ENCODE measurements at regions not wholly inside any gene's neighbourhood (a gene's known extent, or its start where the extent isn't known, plus 50 kb on each side); places are given as distances from the start of the nearest gene placed in this dataset.

DNA sequence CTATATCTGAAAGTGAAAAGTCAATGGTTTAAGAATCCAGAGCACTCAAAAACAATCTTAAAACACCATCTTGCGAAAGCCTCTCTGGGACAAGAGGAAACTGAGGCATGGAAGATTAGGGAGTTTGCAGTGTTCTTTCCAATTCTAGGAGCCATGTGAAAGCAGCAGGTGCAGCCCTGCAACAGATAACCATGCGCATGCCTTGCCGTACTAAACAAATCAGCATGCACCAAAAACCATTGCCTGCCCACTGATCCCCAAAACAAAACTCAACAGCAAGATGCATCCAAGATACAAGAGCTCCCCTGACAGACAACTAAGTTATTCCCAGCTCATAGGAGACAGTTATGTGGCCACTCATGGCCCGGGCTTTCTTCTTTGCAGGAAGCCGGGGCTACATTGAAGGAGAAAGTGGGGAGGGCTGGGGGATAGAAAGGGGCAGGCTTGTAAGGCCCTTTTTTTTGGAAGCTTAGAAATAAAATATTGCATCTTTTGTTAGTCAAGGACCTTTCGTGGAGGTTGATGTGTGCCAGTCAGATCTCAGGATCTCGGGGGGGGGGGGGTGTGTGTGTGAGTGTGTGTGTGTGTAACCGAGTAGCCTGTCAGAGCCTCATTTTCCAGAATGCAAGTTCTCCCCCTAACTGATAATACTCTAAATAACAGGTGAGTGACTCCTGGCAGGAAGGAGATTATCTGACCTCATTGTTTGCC lies 178.4 kb downstream of the MBOAT1 start:
- Histone ChIP-seq H3K9me3 (ENCODE audit: control insufficient read depth, low read length) (no peaks in the 10 kb centered on the region), H3K4me1 (ENCODE audit: control insufficient read depth, insufficient read depth, low read length, poor library complexity, severe bottlenecking) (no peaks in the 10 kb centered on the region), H3K27ac (ENCODE audit: insufficient read depth, low read length, poor library complexity, severe bottlenecking) (no peak overlapping the region), H3K27me3 (replicated peaks; ENCODE audit: control insufficient read depth, insufficient read depth, low read length, poor library complexity, severe bottlenecking) (peaks cover 4% of the 10 kb centered on the region), H3K4me3 (ENCODE audit: insufficient read depth, low read depth, low read length, poor library complexity, severe bottlenecking) (no peak overlapping the region), H3K36me3 (ENCODE audit: control insufficient read depth, insufficient read depth, low read length) (no peaks in the 10 kb centered on the region)
- DNase-seq = no peak

GRCh38 chr6:20034408-20034769 lies 177.9 kb downstream of the MBOAT1 start:
- Histone ChIP-seq H3K27me3 (replicated peaks; ENCODE audit: control insufficient read depth, insufficient read depth, low read length, poor library complexity, severe bottlenecking) (peaks cover 4% of the 10 kb centered on the region), H3K9me3 (ENCODE audit: control insufficient read depth, low read length) (no peaks in the 10 kb centered on the region), H3K4me3 (ENCODE audit: insufficient read depth, low read depth, low read length, poor library complexity, severe bottlenecking) (no peak overlapping the region), H3K27ac (ENCODE audit: insufficient read depth, low read length, poor library complexity, severe bottlenecking) (no peak overlapping the region), H3K4me1 (ENCODE audit: control insufficient read depth, insufficient read depth, low read length, poor library complexity, severe bottlenecking) (no peaks in the 10 kb centered on the region), H3K36me3 (ENCODE audit: control insufficient read depth, insufficient read depth, low read length) (no peaks in the 10 kb centered on the region)
- DNase-seq = no peak

DNA sequence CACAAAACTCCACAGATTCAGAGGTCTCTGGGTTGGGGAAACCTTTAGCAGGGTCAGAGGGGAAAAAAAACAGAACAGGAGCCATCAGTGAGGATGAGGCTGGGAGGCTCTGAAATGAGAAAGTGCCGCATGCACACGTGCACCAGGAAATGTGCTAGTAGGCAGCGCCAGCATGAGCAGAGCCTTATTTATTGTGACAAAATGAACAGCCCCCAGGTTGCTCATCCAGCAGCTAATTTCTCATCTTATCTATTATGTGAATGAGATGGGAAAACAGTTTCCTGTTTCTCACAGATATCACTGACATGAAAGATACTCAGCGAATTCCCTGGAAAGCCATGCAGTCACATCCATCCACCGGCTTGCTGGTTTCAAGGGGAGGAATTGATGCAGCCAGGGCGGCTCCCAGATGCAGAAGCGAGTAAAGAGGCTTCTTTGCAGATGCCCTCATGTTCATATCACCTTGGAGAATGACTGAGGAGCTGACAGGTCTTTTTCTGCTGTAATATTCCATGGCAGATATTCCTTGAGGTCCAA lies 176.1 kb downstream of the MBOAT1 start:
- Histone ChIP-seq H3K4me1 (ENCODE audit: control insufficient read depth, insufficient read depth, low read length, poor library complexity, severe bottlenecking) (no peaks in the 10 kb centered on the region), H3K4me3 (ENCODE audit: insufficient read depth, low read depth, low read length, poor library complexity, severe bottlenecking) (no peak overlapping the region), H3K36me3 (ENCODE audit: control insufficient read depth, insufficient read depth, low read length) (no peaks in the 10 kb centered on the region), H3K27ac (ENCODE audit: insufficient read depth, low read length, poor library complexity, severe bottlenecking) (no peak overlapping the region), H3K9me3 (ENCODE audit: control insufficient read depth, low read length) (no peaks in the 10 kb centered on the region), H3K27me3 (replicated peaks; ENCODE audit: control insufficient read depth, insufficient read depth, low read length, poor library complexity, severe bottlenecking) (no peaks in the 10 kb centered on the region)
- DNase-seq = no peak

DNA sequence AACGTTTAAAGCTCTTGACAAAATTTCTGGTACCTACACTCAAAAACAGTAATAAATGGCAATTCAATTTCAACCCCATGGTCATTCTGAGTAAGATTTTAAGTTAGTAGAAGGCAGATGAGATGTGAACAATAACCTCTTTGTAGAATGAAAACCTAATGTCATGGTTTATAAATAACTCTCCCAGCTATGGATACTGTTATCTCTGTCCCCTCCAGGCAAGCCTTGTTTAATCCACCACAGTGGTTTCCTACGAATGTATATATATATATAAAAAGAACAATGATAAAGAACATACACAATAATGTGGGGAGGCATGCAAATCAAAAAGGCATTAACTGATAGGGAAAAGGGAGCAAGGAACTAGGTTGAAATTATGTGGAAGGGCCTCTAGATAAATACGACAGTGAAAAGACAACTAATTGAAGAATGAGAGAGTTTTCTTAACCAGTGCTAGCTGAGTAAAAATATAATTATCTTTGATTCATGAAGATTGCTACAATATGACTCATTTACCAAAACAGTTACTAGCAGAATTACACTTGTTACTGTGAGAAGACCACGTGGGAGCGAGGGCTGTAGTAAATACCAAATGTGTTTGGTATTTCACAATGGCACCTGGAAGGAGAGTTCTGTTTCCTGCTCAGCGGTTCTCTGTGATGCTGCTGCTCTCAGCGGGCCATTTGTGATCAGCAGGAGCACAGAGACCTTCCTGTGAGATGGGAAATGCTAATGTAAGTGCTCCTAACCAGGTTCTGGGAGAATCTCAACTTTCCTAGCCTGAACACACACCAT lies 173.7 kb downstream of the MBOAT1 start:
- no peak for DNase-seq
- Histone ChIP-seq H3K36me3 (ENCODE audit: control insufficient read depth, insufficient read depth, low read length) (no peaks in the 10 kb centered on the region), H3K4me3 (ENCODE audit: insufficient read depth, low read depth, low read length, poor library complexity, severe bottlenecking) (no peak overlapping the region), H3K27me3 (replicated peaks; ENCODE audit: control insufficient read depth, insufficient read depth, low read length, poor library complexity, severe bottlenecking) (no peaks in the 10 kb centered on the region), H3K4me1 (ENCODE audit: control insufficient read depth, insufficient read depth, low read length, poor library complexity, severe bottlenecking) (no peaks in the 10 kb centered on the region), H3K9me3 (ENCODE audit: control insufficient read depth, low read length) (no peaks in the 10 kb centered on the region), H3K27ac (ENCODE audit: insufficient read depth, low read length, poor library complexity, severe bottlenecking) (no peak overlapping the region)

DNA sequence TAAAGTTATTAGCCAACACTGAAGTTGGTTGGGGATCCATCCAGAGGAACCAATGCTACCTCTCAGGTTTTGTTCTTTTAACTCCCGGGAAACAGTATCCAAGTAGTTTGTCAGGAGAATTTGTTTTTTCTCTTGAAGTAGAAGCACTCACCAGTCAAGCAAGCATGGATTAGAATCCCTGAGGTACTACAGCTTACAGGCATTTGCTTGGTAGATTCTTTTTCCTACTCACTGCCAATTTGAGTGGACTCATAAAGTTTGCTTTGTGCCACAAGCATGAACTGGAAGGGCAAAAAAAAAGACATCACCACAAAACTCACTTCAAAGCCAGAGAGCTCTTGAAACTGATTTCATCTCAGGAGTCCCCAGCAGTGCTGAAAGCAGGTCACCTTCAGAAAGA lies 167.4 kb downstream of the MBOAT1 start:
- no peaks in the 10 kb centered on the region for H3K36me3 ChIP-seq (ENCODE audit: control insufficient read depth, insufficient read depth, low read length)

More for the DNA sequence above, 167.4 kb downstream of the MBOAT1 start:
- Histone ChIP-seq H3K4me3 (ENCODE audit: insufficient read depth, low read depth, low read length, poor library complexity, severe bottlenecking) (no peak overlapping the region), H3K27me3 (replicated peaks; ENCODE audit: control insufficient read depth, insufficient read depth, low read length, poor library complexity, severe bottlenecking) (no peaks in the 10 kb centered on the region), H3K9me3 (ENCODE audit: control insufficient read depth, low read length) (no peaks in the 10 kb centered on the region), H3K4me1 (ENCODE audit: control insufficient read depth, insufficient read depth, low read length, poor library complexity, severe bottlenecking) (no peaks in the 10 kb centered on the region), H3K27ac (ENCODE audit: insufficient read depth, low read length, poor library complexity, severe bottlenecking) (no peak overlapping the region)
- DNase-seq = no peak
